A549 (cell line): ENCODE measurements at regions not wholly inside any gene's neighbourhood (a gene's known extent, or its start where the extent isn't known, plus 50 kb on each side); places are given as distances from the start of the nearest gene placed in this dataset.

Experiments
- ATAC-seq, 2 experiments: fragments of 200-7000 bp in 1 of 2; fragments of >200 bp in 1 of 2; cut with Nextera tagmentation in 1 of 2; cut with Tn5 transposase in 1 of 2; 3 replicates each; pipeline versions ENCODE4 v1.8.0 to v1.9.1; 2018 to 2020; ENCODE audit warnings: mild to moderate bottlenecking in 1 of 2, moderate library complexity in 1 of 2
- CTCF ChIA-PET: fragments of 300-600 bp; sonication (Branson Sonifier 250); formaldehyde crosslinking; extraction: SDS; loops from one replicate; lab custom pipeline; 2021; ENCODE audit warnings: antibody characterized with exemption, inconsistent platforms; lab: Yijun Ruan, JAX
- POLR2A ChIA-PET: fragments of 350-600 bp; formaldehyde crosslinking; extraction: SDS; loops from one replicate; lab custom pipeline; 2021; ENCODE audit warnings: antibody characterized with exemption, inconsistent platforms; lab: Yijun Ruan, JAX
- DNase-seq, 2 experiments: peaks; one replicate each; pipeline versions ENCODE4 v3.0.0 to v3.0.0-alpha.2; 2011 to 2016; ENCODE audit warnings: low read depth in 1 of 2, low spot score in 1 of 2
- FAIRE-seq: peaks from 2 replicates; lab custom pipeline; 2011; peaks lifted over from hg19 to GRCh38; lab: Jason Lieb, UNC
- H3K27ac ChIP-seq, 2 experiments: fragments of >200 bp; sonication (Bioruptor Twin); formaldehyde crosslinking; 3 replicates each; pipeline ENCODE4 v1.5.1; 2016 to 2017
- H3K4me1 ChIP-seq: fragments of >200 bp; sonication (Bioruptor Twin); formaldehyde crosslinking; 3 replicates; pipeline ENCODE4 v1.6.1; 2016
- H3K4me2 ChIP-seq: fragments of >200 bp; sonication (Bioruptor Twin); formaldehyde crosslinking; 3 replicates; pipeline ENCODE4 v1.6.1; 2016
- H3K4me3 ChIP-seq: fragments of >200 bp; sonication (Bioruptor Twin); formaldehyde crosslinking; 3 replicates; pipeline ENCODE4 v1.5.1; 2016
- H3K9me3 ChIP-seq: fragments of >200 bp; sonication (Bioruptor Twin); formaldehyde crosslinking; 3 replicates; pipeline ENCODE4 v1.6.1; 2016
- ATOH8 ChIP-seq: fragments of 250-450 bp; sonication (Bioruptor Pico); IDR thresholded peaks from 2 replicates; pipeline ENCODE4 v1.5.0; 2020; ENCODE audit warnings: low read depth, mild to moderate bottlenecking, moderate library complexity
- BCL3 ChIP-seq: fragments of >200 bp; sonication (Bioruptor Twin); formaldehyde crosslinking; IDR thresholded peaks from 3 replicates; pipeline ENCODE4 v1.6.1; 2016
- CBX8 ChIP-seq: fragments of 200-600 bp; sonication (generic); IDR thresholded peaks from 2 replicates; pipeline ENCODE4 v1.6.1; 2016
- E2F6 ChIP-seq: IDR thresholded peaks from 2 replicates; pipeline ENCODE4 v1.6.1; 2012; ENCODE audit warnings: low read depth, borderline replicate concordance
- EHMT2 ChIP-seq: fragments of 200-600 bp; sonication (generic); IDR thresholded peaks from 2 replicates; pipeline ENCODE4 v1.6.1; 2016; ENCODE audit warnings: antibody characterized with exemption, low read depth, mild to moderate bottlenecking, moderate library complexity
- ELK1 ChIP-seq: fragments of 150-350 bp; IDR thresholded peaks from 2 replicates; pipeline ENCODE4 v1.6.1; 2014; ENCODE audit warnings: low read depth, mild to moderate bottlenecking, low read length
- EP300 ChIP-seq, 2 experiments: fragments of >200 bp; sonication (Bioruptor Twin); formaldehyde crosslinking; IDR thresholded peaks; 2 replicates in 1 of 2; 3 replicates in 1 of 2; pipeline ENCODE4 v1.6.1; 2016 to 2017
- HEYL ChIP-seq: fragments of 250-450 bp; sonication (Bioruptor Pico); IDR thresholded peaks from 2 replicates; pipeline ENCODE4 v1.8.0; 2021; ENCODE audit warnings: mild to moderate bottlenecking, moderate library complexity
- HMGXB4 ChIP-seq: fragments of 250-450 bp; sonication (Bioruptor Pico); IDR thresholded peaks from 2 replicates; pipeline ENCODE4 v1.5.0; 2021; ENCODE audit warnings: mild to moderate bottlenecking, moderate library complexity, borderline replicate concordance
- HOXA7 ChIP-seq: fragments of 250-450 bp; sonication (Bioruptor Pico); IDR thresholded peaks from 2 replicates; pipeline ENCODE4 v1.5.0; 2020; ENCODE audit warnings: mild to moderate bottlenecking, moderate library complexity
- HOXB5 ChIP-seq: fragments of 250-450 bp; sonication (Bioruptor Pico); IDR thresholded peaks from 2 replicates; pipeline ENCODE4 v1.5.0; 2020; ENCODE audit warnings: mild to moderate bottlenecking, moderate library complexity
- JUN ChIP-seq, 2 experiments: fragments of >200 bp; sonication (Bioruptor Twin); formaldehyde crosslinking; IDR thresholded peaks; 2 replicates in 1 of 2; 3 replicates in 1 of 2; pipeline ENCODE4 v1.6.1; 2016 to 2017
- KDM5A ChIP-seq: fragments of 200-600 bp; sonication (generic); IDR thresholded peaks from 2 replicates; pipeline ENCODE4 v1.6.1; 2016; ENCODE audit warnings: antibody characterized with exemption, mild to moderate bottlenecking
- MYC ChIP-seq: IDR thresholded peaks from 2 replicates; pipeline ENCODE4 v1.6.1; 2012; ENCODE audit warnings: mild to moderate bottlenecking, inconsistent platforms, low read length, improper control_type of control experiment, borderline replicate concordance
- NPAS2 ChIP-seq: fragments of 250-450 bp; sonication (Bioruptor Pico); IDR thresholded peaks from 2 replicates; pipeline ENCODE4 v1.8.0; 2022; ENCODE audit warnings: mild to moderate bottlenecking, moderate library complexity, borderline replicate concordance
- NR3C1 ChIP-seq: fragments of >200 bp; sonication (Bioruptor Twin); formaldehyde crosslinking; IDR thresholded peaks from 3 replicates; pipeline ENCODE4 v1.6.1; 2017
- PBX3 ChIP-seq: IDR thresholded peaks from 2 replicates; pipeline ENCODE4 v1.6.1; 2012
- SREBF2 ChIP-seq: fragments of 450-650 bp; IDR thresholded peaks from 2 replicates; pipeline ENCODE4 v1.6.1; 2014; ENCODE audit warnings: mild to moderate bottlenecking, moderate library complexity
- TFCP2L1 ChIP-seq: fragments of 250-450 bp; sonication (Bioruptor Pico); IDR thresholded peaks from 2 replicates; pipeline ENCODE4 v1.5.0; 2021; ENCODE audit warnings: mild to moderate bottlenecking
- TP53 ChIP-seq: fragments of 250-450 bp; sonication (Bioruptor Pico); IDR thresholded peaks from 2 replicates; pipeline ENCODE4 v1.5.0; 2021; ENCODE audit warnings: mild to moderate bottlenecking, moderate library complexity
- ZC3H11A ChIP-seq: fragments of 450-650 bp; IDR thresholded peaks from 2 replicates; pipeline ENCODE4 v1.6.1; 2014; ENCODE audit warnings: antibody characterized with exemption, mild to moderate bottlenecking
- ZSCAN20 ChIP-seq: fragments of 250-450 bp; sonication (Bioruptor Pico); IDR thresholded peaks from 2 replicates; pipeline ENCODE4 v1.8.0; 2022; ENCODE audit warnings: mild to moderate bottlenecking, moderate library complexity
- WGBS: methylation state at CpG from one replicate; pipeline ENCODE4 v1.1.6; 2017; ENCODE audit errors: missing lambda C conversion rate; 5-methylcytosine and 5-hydroxymethylcytosine counted together

- Histone ChIP-seq H3K4me3 (no peak overlapping the region), H3K9me3 (no peaks in the 10 kb centered on the region)
- DNase-seq (no peak), FAIRE-seq (no peak)
- POLR2A ChIA-PET, result no interaction called here
- TF ChIP-seq TFCP2L1 (CRISPR knock-in tag) (no peak), SREBF2 (no peak), EHMT2 (no peak), NPAS2 (CRISPR knock-in tag) (no peak), HEYL (CRISPR knock-in tag) (no peak), BCL3 (no peak), EP300 (IDR thresholded peaks at IDR 0.05) (no peak)
- TF ChIP-seq, all 56 proteins: peak for 0
- H3K27ac ChIP-seq, result no peak overlapping the region
- H3K4me2 ChIP-seq, result no peak overlapping the region
- no peak for ATAC-seq
- 25% methylated on average over 1 of the region's 1 CpG for WGBS
- CTCF ChIA-PET, result no interaction called here
- no peaks in the 10 kb centered on the region for H3K4me1 ChIP-seq
These were observed 508.3 kb downstream of the TSN start for GRCh38 chr2:122263746-122264145.

- no peak for TF ChIP-seq HOXA7 (CRISPR knock-in tag)
- no peak for TF ChIP-seq HOXB5 (CRISPR knock-in tag)
- no peak for TF ChIP-seq KDM5A
- no peak for TF ChIP-seq ELK1
- no peak for TF ChIP-seq ZC3H11A
- no peak for TF ChIP-seq NR3C1
- TF ChIP-seq PBX3, result no peak
- no peak for TF ChIP-seq ZSCAN20 (CRISPR knock-in tag)
- TF ChIP-seq HMGXB4 (CRISPR knock-in tag), result no peak
- TF ChIP-seq ATOH8 (CRISPR knock-in tag), result no peak
- TF ChIP-seq MYC, result no peak
- TF ChIP-seq E2F6, result no peak
- TF ChIP-seq JUN (IDR thresholded peaks at IDR 0.05), result no peak
- TF ChIP-seq TP53 (CRISPR knock-in tag), result no peak
- no peak for TF ChIP-seq CBX8
- no peak for TF ChIP-seq HEYL (CRISPR knock-in tag)
- no peak for TF ChIP-seq BCL3
- POLR2A ChIA-PET, result no interaction called here
- CTCF ChIA-PET, result interaction anchor here (0.6 to 0.7 kb wide), 2 partner anchors 130 to 195 kb away, joined by 3 read pairs; no protein-coding TSS in a partner anchor
- ATAC-seq, result no peak
- no peak for FAIRE-seq
- DNase-seq, result no peak
- Histone ChIP-seq H3K4me2 (no peak overlapping the region), H3K27ac (no peak overlapping the region), H3K4me3 (no peak overlapping the region), H3K4me1 (no peaks in the 10 kb centered on the region), H3K9me3 (no peaks in the 10 kb centered on the region)
- WGBS, result 0% methylated on average over 1 of the region's 1 CpG
These were observed 511.2 kb downstream of the TSN start for GRCh38 chr2:122266636-122267035.
